ENCODE measurements at regions not wholly inside any gene's neighbourhood (a gene's known extent, or its start where the extent isn't known, plus 50 kb on each side); places are given as distances from the start of the nearest gene placed in this dataset.

DNA sequence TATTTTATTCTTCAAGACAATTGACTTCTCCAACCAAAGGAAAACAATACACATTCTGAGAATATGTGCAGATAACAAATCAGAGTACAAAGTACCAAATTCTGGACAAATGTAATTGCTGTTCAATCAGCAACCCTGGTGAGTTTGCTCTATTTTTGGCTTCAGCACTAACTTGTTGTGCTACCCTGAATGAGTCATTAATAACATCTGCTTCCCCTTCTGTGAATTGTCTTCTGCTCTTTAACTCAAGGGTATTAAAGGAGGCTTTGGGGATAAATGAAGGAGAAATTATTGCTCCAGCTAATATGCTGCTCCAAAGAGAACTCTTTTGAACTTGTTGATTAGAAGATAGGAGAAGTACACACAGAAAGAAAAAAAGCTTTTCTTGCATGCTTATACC lies 459.3 kb downstream of the HTR7 start:
- H3K27ac ChIP-seq (ENCODE audit: low read depth, low read length): no peak overlapping the region
- H3K27me3 ChIP-seq (ENCODE audit: control insufficient read depth in 5 of 5, insufficient read depth in 4 of 5, low read length in 5 of 5): no peaks in the 10 kb centered on the region
- no peak overlapping the region for H3K9ac ChIP-seq (ENCODE audit: low read length in 5 of 5)
- H3K36me3 ChIP-seq (ENCODE audit: control insufficient read depth in 5 of 5, insufficient read depth in 5 of 5, low read length in 5 of 5): no peaks in the 10 kb centered on the region
- no peak overlapping the region for H3K4me3 ChIP-seq (ENCODE audit: low read depth in 1 of 5, low read length in 5 of 5)
- no peaks in the 10 kb centered on the region for H3K9me3 ChIP-seq (ENCODE audit: control insufficient read depth in 5 of 5, low read length in 5 of 5)
- H3K4me1 ChIP-seq (ENCODE audit: control insufficient read depth in 5 of 5, insufficient read depth in 5 of 5, low read length in 5 of 5): no peaks in the 10 kb centered on the region

DNA sequence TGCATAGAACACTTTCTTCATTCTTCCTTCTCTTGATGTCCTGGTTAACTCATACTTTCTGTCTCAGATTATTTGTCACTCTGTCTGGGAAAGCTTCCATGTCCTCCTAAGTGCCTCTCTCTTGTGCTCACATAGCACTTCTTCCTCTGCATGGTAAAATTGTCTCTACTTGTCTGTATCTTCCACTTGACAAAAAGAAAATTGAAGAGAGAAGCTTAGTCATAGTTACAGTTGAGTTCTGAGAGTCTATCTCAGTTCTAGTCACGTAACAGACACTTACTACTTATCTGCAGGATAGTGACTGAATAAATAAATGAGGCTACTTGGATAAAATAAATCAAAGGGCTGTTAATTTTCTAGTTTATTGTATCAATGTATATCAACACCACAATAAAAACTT lies 458.1 kb downstream of the HTR7 start:
- Histone ChIP-seq H3K27me3 (ENCODE audit: control insufficient read depth in 5 of 5, insufficient read depth in 4 of 5, low read length in 5 of 5) (no peaks in the 10 kb centered on the region), H3K9me3 (ENCODE audit: control insufficient read depth in 5 of 5, low read length in 5 of 5) (no peaks in the 10 kb centered on the region), H3K27ac (ENCODE audit: low read depth, low read length) (no peak overlapping the region), H3K9ac (ENCODE audit: low read length in 5 of 5) (no peak overlapping the region), H3K36me3 (ENCODE audit: control insufficient read depth in 5 of 5, insufficient read depth in 5 of 5, low read length in 5 of 5) (no peaks in the 10 kb centered on the region), H3K4me3 (ENCODE audit: low read depth in 1 of 5, low read length in 5 of 5) (no peak overlapping the region), H3K4me1 (ENCODE audit: control insufficient read depth in 5 of 5, insufficient read depth in 5 of 5, low read length in 5 of 5) (no peaks in the 10 kb centered on the region)

DNA sequence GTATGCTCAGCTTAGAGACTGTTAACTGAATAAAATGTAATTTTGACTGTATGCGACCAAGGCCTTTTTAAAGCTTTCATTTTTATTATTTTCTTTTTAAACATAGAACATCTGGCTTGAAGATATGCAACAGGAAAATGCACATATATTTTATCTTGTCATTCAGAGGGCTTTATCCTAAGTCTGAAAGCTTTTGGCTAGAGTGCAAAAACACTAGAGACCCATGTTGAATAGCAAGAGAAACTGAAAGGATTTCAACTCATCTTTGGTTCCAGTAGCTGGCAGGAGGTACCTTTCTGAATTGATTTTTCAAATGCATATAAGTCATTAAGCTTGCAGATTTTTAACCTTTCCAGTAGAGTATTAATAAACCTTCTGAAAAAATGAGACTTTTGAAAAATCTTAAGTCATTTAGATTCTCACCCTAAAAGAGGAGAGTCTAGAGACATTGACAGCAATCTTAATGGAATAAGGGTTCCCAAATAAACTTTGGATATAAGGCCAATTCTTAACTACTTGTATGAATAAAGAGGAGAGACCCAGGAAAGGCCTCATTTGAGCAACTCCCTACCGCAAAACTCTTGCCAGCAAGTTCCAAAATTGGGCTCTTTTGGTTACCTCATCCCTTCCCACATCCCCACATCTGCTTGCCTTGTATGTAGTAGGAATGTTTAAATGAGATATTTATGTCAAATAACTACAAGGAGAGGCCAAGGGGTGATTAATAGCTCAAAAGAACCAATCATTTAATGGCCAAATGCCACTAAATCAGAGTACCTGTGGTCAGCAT lies 454.4 kb downstream of the HTR7 start:
- Histone ChIP-seq H3K9ac (ENCODE audit: low read length in 5 of 5) (no peak overlapping the region), H3K9me3 (ENCODE audit: control insufficient read depth in 5 of 5, low read length in 5 of 5) (no peaks in the 10 kb centered on the region), H3K27me3 (ENCODE audit: control insufficient read depth in 5 of 5, insufficient read depth in 4 of 5, low read length in 5 of 5) (no peaks in the 10 kb centered on the region), H3K27ac (ENCODE audit: low read depth, low read length) (no peak overlapping the region), H3K4me1 (ENCODE audit: control insufficient read depth in 5 of 5, insufficient read depth in 5 of 5, low read length in 5 of 5) (no peaks in the 10 kb centered on the region), H3K36me3 (ENCODE audit: control insufficient read depth in 5 of 5, insufficient read depth in 5 of 5, low read length in 5 of 5) (no peaks in the 10 kb centered on the region), H3K4me3 (ENCODE audit: low read depth in 1 of 5, low read length in 5 of 5) (no peak overlapping the region)

DNA sequence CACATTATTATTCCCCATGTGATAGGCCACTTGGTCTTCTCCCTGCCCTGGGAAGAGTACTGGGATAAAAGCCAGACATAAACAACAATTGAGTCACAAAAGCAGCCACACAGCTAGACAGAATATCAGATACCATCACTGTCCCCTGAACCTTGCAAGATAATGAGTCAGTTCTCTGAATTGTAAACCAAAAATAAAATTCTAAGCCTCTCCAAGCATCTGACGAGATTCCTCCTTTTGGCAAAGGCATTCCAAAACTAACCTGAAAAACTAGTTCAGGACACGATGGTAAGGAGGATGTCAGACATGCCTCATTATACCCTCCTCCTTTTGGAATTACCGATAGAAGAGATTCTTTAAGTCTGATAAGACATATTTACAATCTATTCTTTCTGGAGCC lies 450.7 kb downstream of the HTR7 start:
- peaks cover 0 to 16% (median 5%) of the 10 kb centered on the region in 5 donors for H3K9me3 ChIP-seq (ENCODE audit: control insufficient read depth in 5 of 5, low read length in 5 of 5)
- no peak overlapping the region for H3K4me3 ChIP-seq (ENCODE audit: low read depth in 1 of 5, low read length in 5 of 5)
- no peaks in the 10 kb centered on the region for H3K4me1 ChIP-seq (ENCODE audit: control insufficient read depth in 5 of 5, insufficient read depth in 5 of 5, low read length in 5 of 5)
- no peak overlapping the region for H3K9ac ChIP-seq (ENCODE audit: low read length in 5 of 5)
- H3K27me3 ChIP-seq (ENCODE audit: control insufficient read depth in 5 of 5, insufficient read depth in 4 of 5, low read length in 5 of 5): no peaks in the 10 kb centered on the region
- no peaks in the 10 kb centered on the region for H3K36me3 ChIP-seq (ENCODE audit: control insufficient read depth in 5 of 5, insufficient read depth in 5 of 5, low read length in 5 of 5)
- H3K27ac ChIP-seq (ENCODE audit: low read depth, low read length): no peak overlapping the region

DNA sequence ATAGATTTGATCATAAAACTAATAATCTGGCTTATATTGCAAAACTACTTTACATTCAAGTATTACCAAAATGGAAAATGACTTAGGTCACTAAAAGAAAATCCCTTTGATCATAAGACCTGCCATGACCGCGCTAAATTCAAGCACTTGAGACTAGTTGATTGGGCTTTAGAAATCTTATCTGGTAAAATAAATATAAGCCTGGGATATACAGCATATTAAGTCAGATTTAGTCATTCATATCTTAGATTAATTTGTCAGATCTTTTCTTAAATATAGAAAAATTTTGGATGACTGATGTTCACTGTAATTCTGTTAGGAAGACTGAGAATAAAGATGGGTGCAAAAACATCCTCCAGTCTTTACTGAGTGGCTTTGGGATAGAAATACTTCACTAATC lies 450.0 kb downstream of the HTR7 start:
- Histone ChIP-seq H3K9me3 (ENCODE audit: control insufficient read depth in 5 of 5, low read length in 5 of 5) (peaks cover 0 to 16% (median 5%) of the 10 kb centered on the region in 5 donors), H3K9ac (ENCODE audit: low read length in 5 of 5) (no peak overlapping the region), H3K36me3 (ENCODE audit: control insufficient read depth in 5 of 5, insufficient read depth in 5 of 5, low read length in 5 of 5) (no peaks in the 10 kb centered on the region), H3K27me3 (ENCODE audit: control insufficient read depth in 5 of 5, insufficient read depth in 4 of 5, low read length in 5 of 5) (no peaks in the 10 kb centered on the region), H3K27ac (ENCODE audit: low read depth, low read length) (no peak overlapping the region), H3K4me3 (ENCODE audit: low read depth in 1 of 5, low read length in 5 of 5) (no peak overlapping the region), H3K4me1 (ENCODE audit: control insufficient read depth in 5 of 5, insufficient read depth in 5 of 5, low read length in 5 of 5) (no peaks in the 10 kb centered on the region)

DNA sequence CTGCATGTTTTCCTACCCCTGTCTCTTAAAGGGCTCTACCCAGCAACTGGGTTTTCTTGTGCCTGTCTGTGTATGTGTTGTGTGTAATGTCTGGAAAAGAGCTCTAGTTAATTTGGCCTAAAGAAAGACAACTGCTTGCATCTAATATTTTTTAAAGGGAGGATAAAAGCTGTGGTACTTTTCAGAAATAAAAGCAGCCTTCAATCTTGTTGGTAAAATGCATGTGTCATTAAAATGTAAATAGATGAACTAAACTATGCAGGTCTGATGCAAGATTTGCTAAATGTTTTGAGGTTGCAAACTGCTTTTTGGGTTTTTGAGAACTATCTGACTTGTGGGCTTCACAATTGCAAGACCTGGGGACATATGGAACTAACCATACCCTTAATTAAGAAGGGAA lies 445.3 kb downstream of the HTR7 start:
- Histone ChIP-seq H3K36me3 (ENCODE audit: control insufficient read depth in 5 of 5, insufficient read depth in 5 of 5, low read length in 5 of 5) (no peaks in the 10 kb centered on the region), H3K9ac (ENCODE audit: low read length in 5 of 5) (no peak overlapping the region), H3K27ac (ENCODE audit: low read depth, low read length) (no peak overlapping the region), H3K4me1 (ENCODE audit: control insufficient read depth in 5 of 5, insufficient read depth in 5 of 5, low read length in 5 of 5) (no peaks in the 10 kb centered on the region), H3K4me3 (ENCODE audit: low read depth in 1 of 5, low read length in 5 of 5) (no peak overlapping the region), H3K27me3 (ENCODE audit: control insufficient read depth in 5 of 5, insufficient read depth in 4 of 5, low read length in 5 of 5) (no peaks in the 10 kb centered on the region), H3K9me3 (ENCODE audit: control insufficient read depth in 5 of 5, low read length in 5 of 5) (peaks cover 0 to 16% (median 5%) of the 10 kb centered on the region in 5 donors)

DNA sequence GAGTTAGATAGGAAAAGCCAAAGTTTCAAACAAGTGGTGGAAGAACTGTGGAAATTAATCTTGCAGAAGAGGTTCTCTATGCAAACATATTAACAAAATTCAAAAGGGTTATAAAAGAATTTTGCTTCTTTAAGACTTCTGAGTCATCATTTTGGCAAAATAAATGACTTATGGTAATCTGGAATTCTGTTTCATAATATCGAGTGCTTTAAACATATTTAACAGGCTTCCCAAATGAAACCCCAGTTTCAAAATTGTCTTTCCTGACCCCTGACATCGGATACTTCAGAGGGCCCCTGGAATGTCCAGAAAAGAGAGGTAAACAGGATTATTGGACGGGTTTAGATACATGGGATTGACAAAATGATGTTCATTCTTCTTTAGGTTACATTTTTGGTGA lies 444.6 kb downstream of the HTR7 start:
- H3K36me3 ChIP-seq (ENCODE audit: control insufficient read depth in 5 of 5, insufficient read depth in 5 of 5, low read length in 5 of 5): no peaks in the 10 kb centered on the region
- H3K9me3 ChIP-seq (ENCODE audit: control insufficient read depth in 5 of 5, low read length in 5 of 5): peaks cover 0 to 16% (median 5%) of the 10 kb centered on the region in 5 donors
- no peaks in the 10 kb centered on the region for H3K4me1 ChIP-seq (ENCODE audit: control insufficient read depth in 5 of 5, insufficient read depth in 5 of 5, low read length in 5 of 5)
- no peak overlapping the region for H3K27ac ChIP-seq (ENCODE audit: low read depth, low read length)
- no peak overlapping the region for H3K4me3 ChIP-seq (ENCODE audit: low read depth in 1 of 5, low read length in 5 of 5)
- no peak overlapping the region for H3K9ac ChIP-seq (ENCODE audit: low read length in 5 of 5)
- H3K27me3 ChIP-seq (ENCODE audit: control insufficient read depth in 5 of 5, insufficient read depth in 4 of 5, low read length in 5 of 5): no peaks in the 10 kb centered on the region

DNA sequence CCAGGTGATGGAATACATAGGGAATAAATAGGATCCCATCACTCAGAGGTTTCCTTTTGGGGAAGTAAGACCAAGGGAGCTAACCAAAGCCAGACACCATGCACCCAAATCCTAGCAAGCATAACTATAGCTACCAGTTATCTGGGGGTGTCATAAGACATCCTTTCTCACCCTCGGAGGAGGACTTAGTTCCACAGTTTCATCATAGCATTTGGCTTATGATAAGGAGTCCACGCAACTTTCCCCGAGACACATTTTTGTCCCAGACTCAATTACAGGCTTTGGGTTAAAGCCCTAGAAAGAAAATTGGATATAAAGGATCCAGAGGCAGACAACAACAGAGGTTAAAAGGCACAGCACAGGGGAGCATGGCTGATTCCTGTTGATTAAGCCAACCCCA lies 442.9 kb downstream of the HTR7 start:
- Histone ChIP-seq H3K27me3 (ENCODE audit: control insufficient read depth in 5 of 5, insufficient read depth in 4 of 5, low read length in 5 of 5) (no peaks in the 10 kb centered on the region), H3K9ac (ENCODE audit: low read length in 5 of 5) (no peak overlapping the region), H3K9me3 (ENCODE audit: control insufficient read depth in 5 of 5, low read length in 5 of 5) (peaks cover 0 to 12% (median 0%) of the 10 kb centered on the region in 5 donors), H3K4me1 (ENCODE audit: control insufficient read depth in 5 of 5, insufficient read depth in 5 of 5, low read length in 5 of 5) (no peaks in the 10 kb centered on the region), H3K4me3 (ENCODE audit: low read depth in 1 of 5, low read length in 5 of 5) (no peak overlapping the region), H3K36me3 (ENCODE audit: control insufficient read depth in 5 of 5, insufficient read depth in 5 of 5, low read length in 5 of 5) (no peaks in the 10 kb centered on the region), H3K27ac (ENCODE audit: low read depth, low read length) (no peak overlapping the region)

DNA sequence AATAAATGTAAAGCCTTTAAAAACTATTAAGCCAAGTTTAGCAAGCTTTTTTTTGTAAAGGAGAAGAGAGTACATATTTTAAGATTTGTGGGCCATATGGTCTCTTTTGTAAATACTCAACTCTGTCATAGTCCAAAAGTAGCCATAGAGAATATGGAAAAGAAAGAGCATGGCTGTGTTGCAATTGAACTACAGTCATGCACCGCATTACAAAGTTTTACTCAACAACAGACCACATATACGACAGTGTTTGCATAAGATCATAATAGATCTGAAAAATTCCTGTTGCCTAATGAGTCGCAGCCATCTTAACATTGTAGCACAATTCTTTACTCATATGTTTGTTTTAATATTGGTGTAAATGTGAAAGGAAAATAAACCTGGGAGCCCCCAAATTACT lies 440.8 kb downstream of the HTR7 start:
- no peak overlapping the region for H3K27ac ChIP-seq (ENCODE audit: low read depth, low read length)
- H3K36me3 ChIP-seq (ENCODE audit: control insufficient read depth in 5 of 5, insufficient read depth in 5 of 5, low read length in 5 of 5): no peaks in the 10 kb centered on the region
- no peaks in the 10 kb centered on the region for H3K9me3 ChIP-seq (ENCODE audit: control insufficient read depth in 5 of 5, low read length in 5 of 5)
- H3K4me1 ChIP-seq (ENCODE audit: control insufficient read depth in 5 of 5, insufficient read depth in 5 of 5, low read length in 5 of 5): no peaks in the 10 kb centered on the region
- H3K9ac ChIP-seq (ENCODE audit: low read length in 5 of 5): no peak overlapping the region
- no peak overlapping the region for H3K4me3 ChIP-seq (ENCODE audit: low read depth in 1 of 5, low read length in 5 of 5)
- no peaks in the 10 kb centered on the region for H3K27me3 ChIP-seq (ENCODE audit: control insufficient read depth in 5 of 5, insufficient read depth in 4 of 5, low read length in 5 of 5)

DNA sequence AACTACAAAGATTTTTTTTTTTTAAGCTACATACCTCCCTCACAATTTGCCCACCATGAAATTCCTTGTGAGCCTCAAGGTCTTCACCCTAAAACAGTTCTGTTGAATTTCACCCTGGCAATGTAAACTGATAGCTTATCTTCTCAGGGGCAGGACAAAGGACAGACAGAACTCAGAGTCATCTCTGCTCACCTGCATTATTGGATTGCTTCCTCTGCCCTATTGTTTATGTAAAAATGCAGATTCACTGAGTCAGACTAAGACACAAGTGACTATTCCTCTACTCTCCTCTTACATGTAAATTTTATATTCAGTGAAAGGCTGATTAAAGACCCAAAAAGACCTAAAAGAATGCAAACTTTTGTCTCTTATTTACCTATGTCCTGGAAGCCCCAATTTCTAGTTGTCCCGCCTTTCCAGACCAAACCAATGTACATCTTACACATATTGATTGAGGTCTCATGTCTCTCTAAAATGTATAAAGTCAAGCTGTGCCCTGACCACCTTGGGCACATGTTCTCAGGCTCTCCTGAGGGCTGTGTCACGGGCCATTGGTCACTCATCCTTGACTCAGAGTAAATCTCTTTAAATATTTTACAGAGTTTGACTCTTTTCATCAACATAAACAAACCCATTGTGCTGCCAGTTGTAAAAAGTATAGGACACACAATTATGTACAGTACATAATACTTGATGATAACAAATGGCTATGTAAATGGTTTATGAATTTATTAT lies 440.2 kb downstream of the HTR7 start:
- Histone ChIP-seq H3K27ac (ENCODE audit: low read depth, low read length) (no peak overlapping the region), H3K4me1 (ENCODE audit: control insufficient read depth in 5 of 5, insufficient read depth in 5 of 5, low read length in 5 of 5) (no peaks in the 10 kb centered on the region), H3K36me3 (ENCODE audit: control insufficient read depth in 5 of 5, insufficient read depth in 5 of 5, low read length in 5 of 5) (no peaks in the 10 kb centered on the region), H3K4me3 (ENCODE audit: low read depth in 1 of 5, low read length in 5 of 5) (no peak overlapping the region), H3K27me3 (ENCODE audit: control insufficient read depth in 5 of 5, insufficient read depth in 4 of 5, low read length in 5 of 5) (no peaks in the 10 kb centered on the region), H3K9me3 (ENCODE audit: control insufficient read depth in 5 of 5, low read length in 5 of 5) (no peaks in the 10 kb centered on the region), H3K9ac (ENCODE audit: low read length in 5 of 5) (no peak overlapping the region)
